ENCODE measurements at regions not wholly inside any gene's neighbourhood (a gene's known extent, or its start where the extent isn't known, plus 50 kb on each side); places are given as distances from the start of the nearest gene placed in this dataset.

- intact Hi-C loops (cut with micrococcal nuclease) = no loop called here
- CTCF ChIA-PET = no interaction called here
- H3K36me3 Mint-ChIP-seq (ENCODE audit: low read depth) = no peaks in the 10 kb centered on the region
- no peak for DNase-seq
- no peaks in the 10 kb centered on the region for H3K4me1 Mint-ChIP-seq (ENCODE audit: low read depth)
- H3K27me3 Mint-ChIP-seq (ENCODE audit: low read depth) = no peaks in the 10 kb centered on the region
- no peaks in the 10 kb centered on the region for H3K9me3 Mint-ChIP-seq
- H3K27ac Mint-ChIP-seq = no peak overlapping the region
- H3K4me3 Mint-ChIP-seq = no peak overlapping the region
Measured at GRCh38 chr7:46369933-46370654, 449.0 kb upstream of the IGFBP3 start.

- DNase-seq = no peak
- Mint-ChIP-seq H3K36me3 (ENCODE audit: low read depth) (no peaks in the 10 kb centered on the region), H3K9me3 (no peaks in the 10 kb centered on the region), H3K4me1 (ENCODE audit: low read depth) (no peaks in the 10 kb centered on the region), H3K4me3 (no peak overlapping the region), H3K27me3 (ENCODE audit: low read depth) (no peaks in the 10 kb centered on the region), H3K27ac (no peak overlapping the region)
- intact Hi-C loops (cut with micrococcal nuclease) = no loop called here
- CTCF ChIA-PET = no interaction called here
Measured at GRCh38 chr7:46368871-46369270, 447.8 kb upstream of the IGFBP3 start.

DNA sequence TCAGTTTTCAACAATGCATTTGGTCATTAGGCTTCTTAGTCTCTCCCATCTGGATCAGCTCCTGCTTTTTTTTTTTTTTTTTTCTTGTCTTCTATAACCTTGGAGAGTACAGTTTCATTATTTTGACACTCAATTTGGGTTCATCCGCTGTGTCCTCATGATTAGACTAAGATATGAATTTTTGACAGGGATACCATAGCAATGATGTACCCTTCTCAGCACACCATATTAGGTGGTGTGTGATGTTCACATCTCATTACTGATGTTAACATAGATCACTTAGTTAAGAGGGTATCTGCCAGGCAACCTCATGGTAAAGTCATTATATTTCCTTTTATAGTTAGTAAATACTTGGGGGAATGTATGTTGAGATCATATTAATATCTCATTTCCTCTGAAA, 445.5 kb upstream of the IGFBP3 start:
- CTCF ChIA-PET = no interaction called here
- no peak overlapping the region for H3K4me3 Mint-ChIP-seq
- H3K4me1 Mint-ChIP-seq (ENCODE audit: low read depth) = no peaks in the 10 kb centered on the region
- no peaks in the 10 kb centered on the region for H3K9me3 Mint-ChIP-seq
- H3K36me3 Mint-ChIP-seq (ENCODE audit: low read depth) = no peaks in the 10 kb centered on the region
- H3K27me3 Mint-ChIP-seq (ENCODE audit: low read depth) = no peaks in the 10 kb centered on the region
- intact Hi-C loops (cut with micrococcal nuclease) = no loop called here
- no peak for DNase-seq
- H3K27ac Mint-ChIP-seq = no peak overlapping the region

GRCh38 chr7:46363688-46364087, 442.6 kb upstream of the IGFBP3 start:
- intact Hi-C loops (cut with micrococcal nuclease) = no loop called here
- Mint-ChIP-seq H3K9me3 (no peaks in the 10 kb centered on the region), H3K4me1 (ENCODE audit: low read depth) (no peaks in the 10 kb centered on the region), H3K36me3 (ENCODE audit: low read depth) (no peaks in the 10 kb centered on the region), H3K27me3 (ENCODE audit: low read depth) (no peaks in the 10 kb centered on the region), H3K27ac (no peak overlapping the region), H3K4me3 (no peak overlapping the region)
- no peak for DNase-seq
- CTCF ChIA-PET = no interaction called here

DNA sequence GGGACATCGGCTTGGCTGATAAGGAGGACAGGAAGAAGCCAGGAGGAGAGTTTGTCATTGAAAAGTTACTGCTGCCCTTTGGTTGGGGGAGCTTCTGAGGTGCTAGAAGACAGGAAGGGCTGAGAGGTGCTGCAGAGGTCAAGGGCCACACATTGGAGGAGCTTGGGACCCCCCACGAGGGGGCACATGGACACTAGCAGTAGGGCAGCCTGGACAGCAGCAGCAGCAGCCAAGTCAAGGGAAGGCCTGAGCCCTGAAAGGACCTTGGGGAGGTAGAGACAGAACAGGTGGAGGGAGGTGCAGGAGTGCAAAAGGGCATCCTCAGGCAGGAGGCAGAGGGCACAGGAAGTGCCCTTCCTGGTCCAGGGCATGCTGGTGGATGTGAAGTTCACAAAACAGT, 439.7 kb upstream of the IGFBP3 start:
- Mint-ChIP-seq H3K27me3 (ENCODE audit: low read depth) (no peaks in the 10 kb centered on the region), H3K36me3 (ENCODE audit: low read depth) (no peaks in the 10 kb centered on the region), H3K27ac (no peak overlapping the region), H3K4me1 (ENCODE audit: low read depth) (no peaks in the 10 kb centered on the region), H3K4me3 (no peak overlapping the region), H3K9me3 (no peaks in the 10 kb centered on the region)
- no peak for DNase-seq
- intact Hi-C loops (cut with micrococcal nuclease) = no loop called here
- CTCF ChIA-PET = no interaction called here

DNA sequence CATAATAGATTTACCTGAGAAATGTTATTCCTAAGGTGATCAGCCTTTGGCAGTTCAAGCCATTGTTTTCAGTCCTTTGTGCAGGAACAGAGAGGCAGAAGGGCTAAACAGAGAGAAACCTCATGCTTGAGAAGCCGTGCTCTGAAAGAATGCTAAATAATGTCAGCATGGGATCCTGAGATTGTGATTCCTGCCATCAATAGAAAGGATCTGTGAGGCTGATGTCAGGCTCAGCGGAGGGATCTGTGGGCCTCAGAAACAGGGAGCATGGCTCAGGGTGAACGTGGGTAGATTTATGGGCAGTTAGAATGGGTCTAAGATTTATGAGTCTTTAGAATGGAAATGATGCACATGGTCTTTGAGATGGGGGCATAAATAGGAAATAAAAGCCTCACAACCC, 439.2 kb upstream of the IGFBP3 start:
- H3K4me3 Mint-ChIP-seq = no peak overlapping the region
- no peak overlapping the region for H3K27ac Mint-ChIP-seq
- no peaks in the 10 kb centered on the region for H3K9me3 Mint-ChIP-seq
- no peaks in the 10 kb centered on the region for H3K27me3 Mint-ChIP-seq (ENCODE audit: low read depth)
- no peak for DNase-seq
- H3K36me3 Mint-ChIP-seq (ENCODE audit: low read depth) = no peaks in the 10 kb centered on the region
- intact Hi-C loops (cut with micrococcal nuclease) = no loop called here
- CTCF ChIA-PET = no interaction called here
- H3K4me1 Mint-ChIP-seq (ENCODE audit: low read depth) = no peaks in the 10 kb centered on the region

- intact Hi-C loops (cut with micrococcal nuclease) = loop anchor here (10.0 kb wide), 1 partner anchor 727 kb away; no protein-coding TSS in a partner anchor
- Mint-ChIP-seq H3K4me1 (ENCODE audit: low read depth) (no peaks in the 10 kb centered on the region), H3K4me3 (no peak overlapping the region), H3K36me3 (ENCODE audit: low read depth) (no peaks in the 10 kb centered on the region), H3K9me3 (no peaks in the 10 kb centered on the region), H3K27me3 (ENCODE audit: low read depth) (peaks cover 3% of the 10 kb centered on the region), H3K27ac (no peak overlapping the region)
- DNase-seq = no peak
- CTCF ChIA-PET = no interaction called here
Measured at GRCh38 chr7:46357851-46358250, 436.8 kb upstream of the IGFBP3 start.

DNA sequence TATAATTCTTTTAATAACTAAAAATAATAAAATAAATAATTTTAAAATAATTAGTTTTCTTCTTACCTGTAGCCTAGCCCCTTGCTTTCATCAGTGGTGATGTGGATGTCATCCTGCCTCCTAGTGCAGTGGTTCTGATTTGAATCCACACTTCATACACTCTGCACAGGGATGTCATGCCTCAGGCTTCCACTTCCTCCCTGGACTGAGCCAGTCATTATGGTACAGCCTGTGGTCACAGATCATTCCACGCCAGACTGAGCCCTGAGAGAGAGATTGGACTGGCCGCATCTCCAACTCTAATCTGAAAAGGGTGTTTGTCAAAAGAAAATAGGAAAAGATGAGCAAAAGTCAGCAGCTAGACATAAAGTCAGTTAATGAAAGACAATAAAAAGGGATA, 436.2 kb upstream of the IGFBP3 start:
- Mint-ChIP-seq H3K9me3 (no peaks in the 10 kb centered on the region), H3K27me3 (ENCODE audit: low read depth) (peaks cover 3% of the 10 kb centered on the region), H3K4me3 (no peak overlapping the region), H3K36me3 (ENCODE audit: low read depth) (no peaks in the 10 kb centered on the region), H3K27ac (no peak overlapping the region), H3K4me1 (ENCODE audit: low read depth) (no peaks in the 10 kb centered on the region)
- CTCF ChIA-PET = no interaction called here
- intact Hi-C loops (cut with micrococcal nuclease) = loop anchor here (10.0 kb wide), 1 partner anchor 728 kb away; no protein-coding TSS in a partner anchor
- no peak for DNase-seq

- CTCF ChIA-PET = interaction anchor here (0.9 kb wide), 1 partner anchor 434 kb away, joined by 3 read pairs; no protein-coding TSS in a partner anchor
Measured at GRCh38 chr7:46356371-46356770, 435.3 kb upstream of the IGFBP3 start.

GRCh38 chr7:46355331-46355730, 434.3 kb upstream of the IGFBP3 start:
- CTCF ChIA-PET = no interaction called here
- Mint-ChIP-seq H3K4me1 (ENCODE audit: low read depth) (no peaks in the 10 kb centered on the region), H3K9me3 (no peaks in the 10 kb centered on the region), H3K27me3 (ENCODE audit: low read depth) (peaks cover 3% of the 10 kb centered on the region), H3K4me3 (no peak overlapping the region), H3K36me3 (ENCODE audit: low read depth) (no peaks in the 10 kb centered on the region), H3K27ac (no peak overlapping the region)
- no peak for DNase-seq
- intact Hi-C loops (cut with micrococcal nuclease) = loop anchor here (10.0 kb wide), 1 partner anchor 729 kb away; no protein-coding TSS in a partner anchor

More at GRCh38 chr7:46356371-46356770, 435.3 kb upstream of the IGFBP3 start:
- no peak overlapping the region for H3K4me3 Mint-ChIP-seq
- no peaks in the 10 kb centered on the region for H3K9me3 Mint-ChIP-seq
- intact Hi-C loops (cut with micrococcal nuclease) = loop anchor here (10.0 kb wide), 1 partner anchor 728 kb away; no protein-coding TSS in a partner anchor
- H3K4me1 Mint-ChIP-seq (ENCODE audit: low read depth) = no peaks in the 10 kb centered on the region
- H3K36me3 Mint-ChIP-seq (ENCODE audit: low read depth) = no peaks in the 10 kb centered on the region
- H3K27ac Mint-ChIP-seq = no peak overlapping the region
- no peak for DNase-seq
- H3K27me3 Mint-ChIP-seq (ENCODE audit: low read depth) = peaks cover 3% of the 10 kb centered on the region

GRCh38 chr7:46352004-46352954, 431.2 kb upstream of the IGFBP3 start:
- Mint-ChIP-seq H3K4me1 (ENCODE audit: low read depth) (no peaks in the 10 kb centered on the region), H3K4me3 (no peak overlapping the region), H3K27ac (no peak overlapping the region), H3K36me3 (ENCODE audit: low read depth) (no peaks in the 10 kb centered on the region), H3K9me3 (no peaks in the 10 kb centered on the region), H3K27me3 (ENCODE audit: low read depth) (peaks cover 5% of the 10 kb centered on the region)
- intact Hi-C loops (cut with micrococcal nuclease) = loop anchor here (1.0 to 10.0 kb wide), 3 partner anchors 430 to 733 kb away; no protein-coding TSS in a partner anchor
- DNase-seq = peak; percentile 42
- CTCF ChIA-PET = interaction anchor here (0.7 to 2.1 kb wide), 3 partner anchors 429 to 532 kb away, joined by 3 to 6 read pairs (median 4); no protein-coding TSS in a partner anchor

DNA sequence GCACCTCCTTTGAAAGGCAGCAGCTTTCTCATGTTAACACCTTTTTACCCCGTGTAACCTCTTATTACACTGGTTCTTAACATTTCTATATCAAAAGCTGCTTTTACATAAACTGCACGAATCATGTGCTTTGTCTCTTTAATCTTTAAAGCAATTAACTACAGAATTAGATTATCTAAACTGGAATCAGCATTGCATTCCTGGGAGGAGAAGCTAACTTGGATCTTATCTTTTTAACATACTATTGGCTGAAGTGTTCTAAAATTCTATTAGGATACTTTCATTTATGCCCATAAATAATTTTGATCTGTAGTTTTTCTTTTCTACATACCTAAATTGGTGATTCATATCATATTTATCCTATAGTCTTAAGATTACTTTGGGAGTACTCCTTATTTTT, 428.4 kb upstream of the IGFBP3 start:
- H3K4me3 Mint-ChIP-seq = no peak overlapping the region
- peaks cover 8% of the 10 kb centered on the region for H3K27me3 Mint-ChIP-seq (ENCODE audit: low read depth)
- H3K36me3 Mint-ChIP-seq (ENCODE audit: low read depth) = no peaks in the 10 kb centered on the region
- CTCF ChIA-PET = no interaction called here
- no peak for DNase-seq
- no peak overlapping the region for H3K27ac Mint-ChIP-seq
- no peaks in the 10 kb centered on the region for H3K9me3 Mint-ChIP-seq
- H3K4me1 Mint-ChIP-seq (ENCODE audit: low read depth) = no peaks in the 10 kb centered on the region
- intact Hi-C loops (cut with micrococcal nuclease) = no loop called here

Measured in activated naive CD4-positive, alpha-beta T cell treated with anti-CD3 and anti-CD28 coated beads for 36 hours (primary cell).